ENCODE measurements at regions not wholly inside any gene's neighbourhood (a gene's known extent, or its start where the extent isn't known, plus 50 kb on each side); places are given as distances from the start of the nearest gene placed in this dataset.
"Not testable (repeated sequence)": the region's sequence is repeated elsewhere in the genome, so short reads cannot be mapped to it uniquely, and the experiment has no call there.

DNA sequence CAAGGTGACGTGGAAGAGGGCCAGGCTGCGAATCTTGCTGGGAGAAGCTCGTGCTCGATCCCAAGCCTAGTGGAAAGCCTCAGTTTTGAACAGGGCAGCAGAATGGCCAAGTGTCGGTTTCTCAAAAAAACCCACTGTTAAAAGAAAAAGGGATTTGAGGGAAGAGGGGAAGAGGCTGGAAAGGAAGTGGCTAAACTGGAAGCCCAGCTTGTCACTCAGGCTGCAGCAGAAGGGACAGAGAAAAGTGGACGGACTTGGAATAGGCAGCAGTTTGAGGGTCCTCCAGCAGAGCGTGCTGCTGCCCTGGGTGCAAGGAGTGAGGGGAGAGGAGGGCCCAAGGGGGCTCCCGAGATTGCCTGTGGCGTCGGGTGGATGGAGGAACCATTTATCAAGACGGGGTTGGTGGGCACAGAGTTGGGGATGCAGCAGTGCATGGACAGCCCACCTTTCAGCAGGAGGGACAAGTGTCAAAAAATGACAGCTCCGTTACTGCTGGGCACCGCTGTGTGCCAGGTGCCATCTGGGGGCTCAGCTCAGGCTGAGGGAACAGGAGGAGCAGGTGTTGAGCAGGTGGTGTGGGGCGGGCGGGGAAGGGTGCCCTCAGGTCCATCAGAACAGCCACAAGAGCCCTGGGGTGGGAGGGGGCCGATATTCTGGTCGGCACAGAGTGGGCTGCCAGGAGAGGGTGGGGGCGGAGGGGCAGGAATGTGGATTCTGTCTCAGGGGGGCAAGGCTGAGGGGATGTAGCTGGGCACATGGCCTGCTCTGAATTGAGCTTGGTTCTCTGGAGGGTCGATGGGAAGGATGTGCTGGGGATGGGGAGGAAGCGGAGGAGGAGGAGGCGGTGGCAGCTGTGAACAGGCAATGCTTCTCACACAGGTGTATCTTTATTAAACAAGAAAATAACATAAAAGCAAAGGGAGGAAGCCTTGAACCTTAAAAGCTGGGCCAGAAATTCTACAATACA lies 73.1 kb upstream of the METTL9 start:
- TF ChIP-seq, protein P1, sequence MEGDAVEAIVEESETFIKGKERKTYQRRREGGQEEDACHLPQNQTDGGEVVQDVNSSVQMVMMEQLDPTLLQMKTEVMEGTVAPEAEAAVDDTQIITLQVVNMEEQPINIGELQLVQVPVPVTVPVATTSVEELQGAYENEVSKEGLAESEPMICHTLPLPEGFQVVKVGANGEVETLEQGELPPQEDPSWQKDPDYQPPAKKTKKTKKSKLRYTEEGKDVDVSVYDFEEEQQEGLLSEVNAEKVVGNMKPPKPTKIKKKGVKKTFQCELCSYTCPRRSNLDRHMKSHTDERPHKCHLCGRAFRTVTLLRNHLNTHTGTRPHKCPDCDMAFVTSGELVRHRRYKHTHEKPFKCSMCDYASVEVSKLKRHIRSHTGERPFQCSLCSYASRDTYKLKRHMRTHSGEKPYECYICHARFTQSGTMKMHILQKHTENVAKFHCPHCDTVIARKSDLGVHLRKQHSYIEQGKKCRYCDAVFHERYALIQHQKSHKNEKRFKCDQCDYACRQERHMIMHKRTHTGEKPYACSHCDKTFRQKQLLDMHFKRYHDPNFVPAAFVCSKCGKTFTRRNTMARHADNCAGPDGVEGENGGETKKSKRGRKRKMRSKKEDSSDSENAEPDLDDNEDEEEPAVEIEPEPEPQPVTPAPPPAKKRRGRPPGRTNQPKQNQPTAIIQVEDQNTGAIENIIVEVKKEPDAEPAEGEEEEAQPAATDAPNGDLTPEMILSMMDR (IDR thresholded peaks at IDR 0.05): not testable (repeated sequence)
- TF ChIP-seq POLR2A (IDR thresholded peaks at IDR 0.05): not testable (repeated sequence)

Measured in testis (tissue), 2 donors.